MM.1S (cell line): ENCODE measurements at regions not wholly inside any gene's neighbourhood (a gene's known extent, or its start where the extent isn't known, plus 50 kb on each side); places are given as distances from the start of the nearest gene placed in this dataset.

Source experiments
- EZH2 ChIP-seq: fragments of 300-600 bp; sonication (generic); optimal IDR thresholded peaks from 2 replicates; pipeline ENCODE3; 2017; ENCODE audit warnings: low read depth, mild to moderate bottlenecking, antibody characterized with exemption, low read length, mixed read lengths
- EZH2phosphoT487 ChIP-seq: fragments of 300-600 bp; sonication (generic); IDR thresholded peaks from 2 replicates; pipeline ENCODE4 v1.6.1; 2018; ENCODE audit warnings: antibody characterized with exemption, low read length
- TF ChIP-seq, protein P1 (sequence below): fragments of 300-600 bp; sonication (generic); IDR thresholded peaks from 2 replicates; pipeline ENCODE4 v1.5.1; 2016; ENCODE audit warnings: antibody characterized with exemption, low read length, mixed read lengths

DNA sequence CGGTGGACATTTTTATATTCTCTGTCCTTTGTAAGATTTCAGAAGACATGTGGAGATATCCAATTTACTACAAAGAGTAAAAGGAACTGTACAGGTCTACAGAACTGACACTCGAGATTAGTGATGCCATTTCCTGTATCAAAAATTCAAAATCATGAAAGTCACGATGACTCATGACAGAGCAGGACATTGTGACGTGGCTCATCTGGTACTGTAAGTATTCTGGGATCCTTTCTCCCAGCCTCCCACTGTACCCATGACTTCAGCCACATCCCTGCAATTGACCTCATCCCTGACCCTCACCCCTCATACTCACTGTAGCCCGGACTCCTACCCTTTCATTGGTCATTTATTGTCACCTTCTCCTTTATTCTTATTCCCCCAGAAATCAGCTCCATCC lies 736.5 kb downstream of the EPHA4 start:
- TF ChIP-seq, protein P1, sequence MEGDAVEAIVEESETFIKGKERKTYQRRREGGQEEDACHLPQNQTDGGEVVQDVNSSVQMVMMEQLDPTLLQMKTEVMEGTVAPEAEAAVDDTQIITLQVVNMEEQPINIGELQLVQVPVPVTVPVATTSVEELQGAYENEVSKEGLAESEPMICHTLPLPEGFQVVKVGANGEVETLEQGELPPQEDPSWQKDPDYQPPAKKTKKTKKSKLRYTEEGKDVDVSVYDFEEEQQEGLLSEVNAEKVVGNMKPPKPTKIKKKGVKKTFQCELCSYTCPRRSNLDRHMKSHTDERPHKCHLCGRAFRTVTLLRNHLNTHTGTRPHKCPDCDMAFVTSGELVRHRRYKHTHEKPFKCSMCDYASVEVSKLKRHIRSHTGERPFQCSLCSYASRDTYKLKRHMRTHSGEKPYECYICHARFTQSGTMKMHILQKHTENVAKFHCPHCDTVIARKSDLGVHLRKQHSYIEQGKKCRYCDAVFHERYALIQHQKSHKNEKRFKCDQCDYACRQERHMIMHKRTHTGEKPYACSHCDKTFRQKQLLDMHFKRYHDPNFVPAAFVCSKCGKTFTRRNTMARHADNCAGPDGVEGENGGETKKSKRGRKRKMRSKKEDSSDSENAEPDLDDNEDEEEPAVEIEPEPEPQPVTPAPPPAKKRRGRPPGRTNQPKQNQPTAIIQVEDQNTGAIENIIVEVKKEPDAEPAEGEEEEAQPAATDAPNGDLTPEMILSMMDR = no peak
- no peak for TF ChIP-seq EZH2
- no peak for TF ChIP-seq EZH2phosphoT487
